ENCODE measurements at regions not wholly inside any gene's neighbourhood (a gene's known extent, or its start where the extent isn't known, plus 50 kb on each side); places are given as distances from the start of the nearest gene placed in this dataset.

GRCh38 chr2:49224426-49225010 is 70.2 kb upstream of the FSHR start:
- H3K9ac ChIP-seq (ENCODE audit: insufficient read length) = no peak overlapping the region
- TF ChIP-seq POLR2AphosphoS5 (IDR thresholded peaks at IDR 0.05; ENCODE audit: borderline replicate concordance, low read depth, low read length) (no peak), FOXP2 (optimal IDR thresholded peaks at IDR 0.05; ENCODE audit: control extremely low read depth, extremely low read length, insufficient read depth) (no peak), EZH2 (IDR thresholded peaks at IDR 0.05) (no peak)
- DNase-seq (ENCODE audit: low read depth, low spot score) = no peak
- H3K36me3 ChIP-seq (ENCODE audit: insufficient read depth, low read length) = no peaks in the 10 kb centered on the region
- H3K4me3 ChIP-seq = no peak overlapping the region
- H3K27ac ChIP-seq = no peak overlapping the region
- H3K9me3 ChIP-seq (ENCODE audit: low read depth, low read length) = no peaks in the 10 kb centered on the region

GRCh38 chr2:49222975-49223528 is 68.7 kb upstream of the FSHR start:
- H3K9me3 ChIP-seq (ENCODE audit: low read depth, low read length) = no peaks in the 10 kb centered on the region
- TF ChIP-seq EZH2 (IDR thresholded peaks at IDR 0.05) (no peak), POLR2AphosphoS5 (IDR thresholded peaks at IDR 0.05; ENCODE audit: borderline replicate concordance, low read depth, low read length) (no peak), FOXP2 (optimal IDR thresholded peaks at IDR 0.05; ENCODE audit: control extremely low read depth, extremely low read length, insufficient read depth) (no peak)
- DNase-seq (ENCODE audit: low read depth, low spot score) = no peak
- no peaks in the 10 kb centered on the region for H3K36me3 ChIP-seq (ENCODE audit: insufficient read depth, low read length)
- no peak overlapping the region for H3K27ac ChIP-seq
- no peak overlapping the region for H3K4me3 ChIP-seq
- H3K9ac ChIP-seq (ENCODE audit: insufficient read length) = no peak overlapping the region

DNA sequence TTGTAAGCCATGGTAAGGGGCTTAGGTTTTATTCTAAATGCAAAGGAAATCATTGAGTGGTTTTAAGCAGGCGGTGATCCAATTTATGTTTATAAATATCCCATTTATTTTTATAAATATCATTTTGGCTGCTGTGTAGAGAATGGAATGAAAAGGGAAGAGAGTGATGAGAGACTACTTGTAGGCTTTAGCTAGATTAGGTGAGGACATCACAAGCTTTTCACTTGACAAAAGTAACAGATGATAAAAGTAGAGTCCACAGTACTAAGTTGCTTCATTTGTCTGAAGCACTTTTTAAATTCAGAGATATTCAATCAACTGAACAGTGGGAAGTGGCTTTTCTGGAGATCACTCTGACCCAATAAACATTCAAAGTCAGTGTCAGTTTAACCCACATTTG is 65.4 kb upstream of the FSHR start:
- H3K36me3 ChIP-seq (ENCODE audit: insufficient read depth, low read length) = no peaks in the 10 kb centered on the region
- TF ChIP-seq FOXP2 (optimal IDR thresholded peaks at IDR 0.05; ENCODE audit: control extremely low read depth, extremely low read length, insufficient read depth) = no peak
- no peak for TF ChIP-seq EZH2 (IDR thresholded peaks at IDR 0.05)
- no peak for TF ChIP-seq POLR2AphosphoS5 (IDR thresholded peaks at IDR 0.05; ENCODE audit: borderline replicate concordance, low read depth, low read length)
- no peak overlapping the region for H3K27ac ChIP-seq
- H3K4me3 ChIP-seq = no peak overlapping the region
- no peaks in the 10 kb centered on the region for H3K9me3 ChIP-seq (ENCODE audit: low read depth, low read length)
- DNase-seq (ENCODE audit: low read depth, low spot score) = no peak
- no peak overlapping the region for H3K9ac ChIP-seq (ENCODE audit: insufficient read length)

GRCh38 chr2:49210191-49210590 is 55.9 kb upstream of the FSHR start:
- Histone ChIP-seq H3K9me3 (ENCODE audit: low read depth, low read length) (no peaks in the 10 kb centered on the region), H3K36me3 (ENCODE audit: insufficient read depth, low read length) (no peaks in the 10 kb centered on the region), H3K27ac (no peak overlapping the region), H3K9ac (ENCODE audit: insufficient read length) (no peak overlapping the region), H3K4me3 (no peak overlapping the region)
- no peak for TF ChIP-seq POLR2AphosphoS5 (IDR thresholded peaks at IDR 0.05; ENCODE audit: borderline replicate concordance, low read depth, low read length)
- TF ChIP-seq FOXP2 (optimal IDR thresholded peaks at IDR 0.05; ENCODE audit: control extremely low read depth, extremely low read length, insufficient read depth) = no peak
- no peak for TF ChIP-seq EZH2 (IDR thresholded peaks at IDR 0.05)
- no peak for DNase-seq (ENCODE audit: low read depth, low spot score)

DNA sequence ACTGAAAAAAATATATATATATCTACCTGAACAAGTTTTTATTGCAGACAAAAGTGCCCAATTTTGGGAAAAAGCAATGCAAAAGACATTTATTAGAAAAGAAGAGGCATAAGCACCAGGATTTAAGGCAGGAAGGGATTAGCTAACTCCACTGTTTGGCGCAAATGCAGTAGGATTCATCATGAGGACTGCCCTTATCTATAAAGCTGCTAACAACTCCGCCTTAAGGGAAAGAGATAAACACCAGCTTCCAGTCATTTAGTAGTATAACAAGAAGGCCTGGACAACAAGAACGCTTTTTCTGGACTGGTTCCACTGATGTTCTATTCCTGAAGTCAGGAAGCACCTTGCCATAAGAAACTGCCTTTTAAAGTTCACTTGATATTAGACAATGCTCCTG is 52.9 kb upstream of the FSHR start:
- H3K9me3 ChIP-seq (ENCODE audit: low read depth, low read length) = no peaks in the 10 kb centered on the region
- H3K9ac ChIP-seq (ENCODE audit: insufficient read length) = no peak overlapping the region
- no peaks in the 10 kb centered on the region for H3K36me3 ChIP-seq (ENCODE audit: insufficient read depth, low read length)
- no peak overlapping the region for H3K27ac ChIP-seq
- no peak for TF ChIP-seq POLR2AphosphoS5 (IDR thresholded peaks at IDR 0.05; ENCODE audit: borderline replicate concordance, low read depth, low read length)
- no peak for TF ChIP-seq FOXP2 (optimal IDR thresholded peaks at IDR 0.05; ENCODE audit: control extremely low read depth, extremely low read length, insufficient read depth)
- no peak for TF ChIP-seq EZH2 (IDR thresholded peaks at IDR 0.05)
- no peak overlapping the region for H3K4me3 ChIP-seq
- DNase-seq (ENCODE audit: low read depth, low spot score) = no peak

All from SK-N-MC (cell line).